B cell (primary cell): ENCODE measurements at regions not wholly inside any gene's neighbourhood (a gene's known extent, or its start where the extent isn't known, plus 50 kb on each side); places are given as distances from the start of the nearest gene placed in this dataset.

Experiments used
- ATAC-seq: fragments of 200-7000 bp; cut with Tn5 transposase; one replicate; pipeline ENCODE4 v1.10.0; 2021; ENCODE audit warnings: low read depth, mild to moderate bottlenecking, moderate number of reproducible peaks, moderate library complexity
- CTCF ChIA-PET: fragments of 350-600 bp; sonication (Branson Sonifier 250); formaldehyde crosslinking; loops from one replicate; lab custom pipeline; 2021; ENCODE audit warnings: antibody characterized with exemption, inconsistent platforms; lab: Charles Lee
- POLR2A ChIA-PET: fragments of 350-600 bp; sonication (Branson Sonifier 250); formaldehyde crosslinking; loops from one replicate; lab custom pipeline; 2021; ENCODE audit warnings: antibody characterized with exemption; lab: Charles Lee
- DNase-seq: peaks from one replicate; pipeline ENCODE4 v3.0.0; 2013
- H2AFZ ChIP-seq: 2 replicates; pipeline ENCODE4 v1.6.1; 2012; ENCODE audit warnings: mild to moderate bottlenecking, low read depth, low read length; ENCODE audit not compliant: insufficient read depth, poor library complexity, severe bottlenecking
- H3K27ac ChIP-seq, 2 donors: 1 replicate in 1 of 2; 2 replicates in 1 of 2; pipeline ENCODE4 v1.5.1; 2012 to 2013; ENCODE audit warnings: low read length in 2 of 2, mild to moderate bottlenecking in 2 of 2, moderate library complexity in 1 of 2
- H3K27me3 ChIP-seq, 4 experiments: fragments of 200-600 bp in 1 of 4; sonication (generic) in 1 of 4; replicated peaks in 1 of 4; 1 replicate in 2 of 4; 2 replicates in 2 of 4; pipeline versions ENCODE4 v1.6.1 to v1.7.0; 2013 to 2016; ENCODE audit warnings: low read length in 3 of 4, mild to moderate bottlenecking in 2 of 4, mixed read lengths in 1 of 4, moderate library complexity in 1 of 4; ENCODE audit not compliant: insufficient read depth in 4 of 4, control insufficient read depth in 3 of 4; ENCODE audit errors: control extremely low read depth in 1 of 4
- H3K36me3 ChIP-seq, 2 experiments: replicated peaks in 1 of 2; 1 replicate in 1 of 2; 2 replicates in 1 of 2; pipeline versions ENCODE4 v1.6.1 to v1.7.1; 2013; ENCODE audit warnings: low read length in 1 of 2; ENCODE audit not compliant: insufficient read depth in 2 of 2, control insufficient read depth in 1 of 2; ENCODE audit errors: control extremely low read depth in 1 of 2, extremely low read depth in 1 of 2
- H3K4me1 ChIP-seq, 2 donors: fragments of 200-600 bp in 1 of 2; sonication (generic) in 1 of 2; 1 replicate in 1 of 2; 2 replicates in 1 of 2; pipeline versions ENCODE4 v1.5.1 to v1.6.1; 2013 to 2017; ENCODE audit warnings: low read length in 2 of 2; ENCODE audit not compliant: control insufficient read depth in 2 of 2, insufficient read depth in 2 of 2
- H3K4me2 ChIP-seq: replicated peaks from 2 replicates; pipeline ENCODE3; 2012; ENCODE audit warnings: mild to moderate bottlenecking, low read depth, low read length; ENCODE audit not compliant: poor library complexity, severe bottlenecking
- H3K4me3 ChIP-seq, 5 experiments: fragments of 200-600 bp in 1 of 5; sonication (generic) in 1 of 5; 1 replicate in 3 of 5; 2 replicates in 2 of 5; pipeline versions ENCODE4 v1.5.1 to v1.7.0; 2011 to 2016; ENCODE audit warnings: low read length in 4 of 5, mild to moderate bottlenecking in 4 of 5, low read depth in 2 of 5, control low read depth in 1 of 5, moderate library complexity in 1 of 5; ENCODE audit not compliant: insufficient read depth in 1 of 5; ENCODE audit errors: control extremely low read depth in 1 of 5, extremely low read depth in 1 of 5
- H3K79me2 ChIP-seq: fragments of 200-600 bp; sonication (generic); one replicate; pipeline ENCODE4 v1.6.0; 2016; ENCODE audit warnings: low read length; ENCODE audit not compliant: control insufficient read depth, insufficient read depth
- H3K9ac ChIP-seq: fragments of 200-600 bp; sonication (generic); 2 replicates; pipeline ENCODE4 v1.6.1; 2017; ENCODE audit warnings: mild to moderate bottlenecking, low read length, moderate library complexity
- H3K9me3 ChIP-seq, 3 donors: one replicate each; pipeline versions ENCODE4 v1.6.1 to v1.7.1; 2013; ENCODE audit warnings: low read length in 2 of 3; ENCODE audit not compliant: control insufficient read depth in 2 of 3, insufficient read depth in 1 of 3; ENCODE audit errors: control extremely low read depth in 1 of 3
- H4K20me1 ChIP-seq: 2 replicates; pipeline ENCODE4 v1.6.0; 2012; ENCODE audit warnings: mild to moderate bottlenecking, low read length; ENCODE audit not compliant: insufficient read depth, control insufficient read depth, poor library complexity, severe bottlenecking
- H3K27ac Mint-ChIP-seq: one replicate; pipeline ENCODE4 v1.8.0; 2021; ENCODE audit warnings: mixed read lengths
- H3K27me3 Mint-ChIP-seq: one replicate; pipeline ENCODE4 v1.8.0; 2021; ENCODE audit warnings: mixed read lengths
- H3K4me1 Mint-ChIP-seq: one replicate; pipeline ENCODE4 v1.8.0; 2021; ENCODE audit warnings: mixed read lengths
- H3K4me3 Mint-ChIP-seq: one replicate; pipeline ENCODE4 v1.8.0; 2021; ENCODE audit warnings: mixed read lengths
- H3K9me3 Mint-ChIP-seq: one replicate; pipeline ENCODE4 v1.8.0; 2022; ENCODE audit warnings: mixed read lengths; ENCODE audit not compliant: insufficient read depth
- CTCF ChIP-seq: fragments of 200-600 bp; IDR thresholded peaks from one replicate; pipeline ENCODE4 v1.8.0; 2022; ENCODE audit warnings: antibody characterized with exemption, mild to moderate bottlenecking
- EZH2 ChIP-seq: IDR thresholded peaks from 2 replicates; pipeline ENCODE4 v1.6.1; 2012; ENCODE audit warnings: borderline replicate concordance, low read depth, mild to moderate bottlenecking, moderate library complexity, low read length; ENCODE audit not compliant: insufficient read depth, poor library complexity, severe bottlenecking
- WGBS: methylation state at CpG from one replicate; pipeline ENCODE4 v1.1.5; 2013; ENCODE audit warnings: missing lambda C conversion rate; ENCODE audit not compliant: insufficient coverage; 5-methylcytosine and 5-hydroxymethylcytosine counted together
- intact Hi-C: fragments of 100-400 bp; cut with micrococcal nuclease; formaldehyde crosslinking; loops from one replicate; pipeline ENCODE4 v1.10.0; 2022

GRCh38 chr5:30804739-30805505 is 388.6 kb upstream of the CDH6 start:
- Mint-ChIP-seq H3K9me3 (peaks cover 5% of the 10 kb centered on the region), H3K27ac (no peak overlapping the region), H3K4me1 (no peaks in the 10 kb centered on the region), H3K4me3 (no peak overlapping the region), H3K27me3 (no peaks in the 10 kb centered on the region)
- Histone ChIP-seq H3K27ac (no peak overlapping the region), H3K9me3 (peaks cover 0 to 8% (median 0%) of the 10 kb centered on the region in 3 donors), H3K4me3 (no peak overlapping the region), H3K27me3 (no peaks in the 10 kb centered on the region), H3K79me2 (no peaks in the 10 kb centered on the region), H2AFZ (no peak overlapping the region), H3K4me1 (no peaks in the 10 kb centered on the region), H4K20me1 (no peaks in the 10 kb centered on the region), H3K36me3 (no peaks in the 10 kb centered on the region), H3K4me2 (no peak overlapping the region), H3K9ac (no peak overlapping the region)
- DNase-seq (no peak), ATAC-seq (no peak)
- POLR2A ChIA-PET, result no interaction called here
- 65% methylated on average over 3 of the region's 7 CpGs for WGBS
- TF ChIP-seq CTCF (no peak), EZH2 (no peak)
- CTCF ChIA-PET, result no interaction called here
- intact Hi-C loops, result no loop called here

GRCh38 chr5:30802961-30803705 is 390.4 kb upstream of the CDH6 start:
- H3K4me3 ChIP-seq, result no peak overlapping the region
- no peaks in the 10 kb centered on the region for H3K27me3 Mint-ChIP-seq
- H3K79me2 ChIP-seq, result no peaks in the 10 kb centered on the region
- H4K20me1 ChIP-seq, result no peaks in the 10 kb centered on the region
- no peaks in the 10 kb centered on the region for H3K4me1 Mint-ChIP-seq
- H3K9ac ChIP-seq, result no peak overlapping the region
- H2AFZ ChIP-seq, result no peak overlapping the region
- H3K9me3 ChIP-seq, result peaks cover 0 to 8% (median 0%) of the 10 kb centered on the region in 3 donors
- H3K27ac Mint-ChIP-seq, result no peak overlapping the region
- no peak for DNase-seq
- no peak overlapping the region for H3K4me3 Mint-ChIP-seq
- H3K27me3 ChIP-seq, result no peaks in the 10 kb centered on the region
- TF ChIP-seq CTCF (no peak), EZH2 (no peak)
- ChIA-PET POLR2A (no interaction called here), CTCF (no interaction called here)
- 84% methylated on average over 3 of the region's 5 CpGs for WGBS
- peaks cover 4% of the 10 kb centered on the region for H3K9me3 Mint-ChIP-seq
- no peak overlapping the region for H3K4me2 ChIP-seq
- intact Hi-C loops, result no loop called here
- no peaks in the 10 kb centered on the region for H3K36me3 ChIP-seq
- no peak for ATAC-seq
- no peaks in the 10 kb centered on the region for H3K4me1 ChIP-seq
- no peak overlapping the region for H3K27ac ChIP-seq
